Medulla oblongata (tissue), 1 donor: ENCODE measurements at regions not wholly inside any gene's neighbourhood (a gene's known extent, or its start where the extent isn't known, plus 50 kb on each side); places are given as distances from the start of the nearest gene placed in this dataset.
"Not testable (repeated sequence)": the region's sequence is repeated elsewhere in the genome, so short reads cannot be mapped to it uniquely, and the experiment has no call there.

Source experiments
- DNase-seq: peaks from one replicate; pipeline ENCODE4 v3.0.0-alpha.2; 2015; ENCODE audit errors: extremely low spot score

- no peak for DNase-seq
Measured at GRCh38 chr5:158451203-158451992, 592.5 kb upstream of the CLINT1 start.

- no peak for DNase-seq
Measured at GRCh38 chr5:158450751-158451171, 591.8 kb upstream of the CLINT1 start.

GRCh38 chr5:158446761-158447160 is 587.8 kb upstream of the CLINT1 start:
- DNase-seq: not testable (repeated sequence)

DNA sequence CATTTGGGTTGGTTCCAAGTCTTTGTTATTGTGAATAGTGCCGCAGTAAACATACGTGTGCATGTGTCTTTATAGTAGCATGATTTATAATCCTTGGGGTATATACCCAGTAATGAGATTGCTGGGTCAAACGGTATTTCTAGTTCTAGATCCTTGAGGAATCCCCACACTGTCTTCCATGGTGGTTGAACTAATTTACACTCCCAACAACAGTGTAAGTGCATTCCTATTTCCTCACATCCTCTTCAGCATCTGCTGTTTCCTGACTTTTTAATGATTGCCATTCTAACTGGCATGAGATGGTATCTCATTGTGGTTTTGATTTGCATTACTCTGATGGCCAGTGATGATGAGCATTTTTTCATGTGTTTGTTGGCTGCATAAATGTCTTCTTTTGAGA is 580.3 kb upstream of the CLINT1 start:
- not testable (repeated sequence) for DNase-seq

DNA sequence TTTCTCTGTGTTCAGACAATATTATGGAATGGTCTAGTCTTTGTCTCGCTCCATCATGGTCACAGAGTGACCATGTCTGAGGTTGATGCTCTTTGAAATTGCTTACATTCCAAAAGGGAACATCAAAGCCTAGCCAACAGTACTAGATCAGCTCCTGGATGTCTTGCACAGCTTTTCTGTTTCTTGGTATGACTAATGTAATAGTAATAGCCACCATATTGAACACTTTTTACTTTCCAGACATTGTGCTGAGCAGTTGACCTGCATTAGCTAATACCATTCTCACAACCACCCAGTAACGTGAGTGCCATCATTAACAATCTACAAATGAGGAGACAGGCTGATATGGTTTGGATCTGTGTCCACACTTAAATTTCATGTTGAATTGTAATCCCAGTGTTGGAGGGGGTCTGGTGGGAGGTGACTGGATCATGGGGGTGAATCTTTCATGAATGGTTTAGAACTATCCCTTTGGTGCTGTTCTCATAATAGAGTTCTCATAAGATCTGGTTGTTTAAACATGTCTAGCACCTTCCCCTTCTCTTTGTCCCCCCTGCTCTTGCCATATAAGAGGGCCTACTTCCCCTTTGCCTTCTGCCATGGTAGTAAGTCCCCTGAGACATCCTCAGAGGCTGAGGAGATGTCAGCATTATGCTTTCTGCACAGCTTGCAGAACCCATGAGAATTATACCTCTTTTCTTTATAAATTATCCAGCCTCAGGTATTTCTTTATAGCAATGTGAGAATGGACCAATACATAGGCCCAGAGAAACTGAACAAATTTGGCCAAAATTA is 577.5 kb upstream of the CLINT1 start:
- no peak for DNase-seq

GRCh38 chr5:158435161-158435616 is 576.2 kb upstream of the CLINT1 start:
- DNase-seq: no peak

DNA sequence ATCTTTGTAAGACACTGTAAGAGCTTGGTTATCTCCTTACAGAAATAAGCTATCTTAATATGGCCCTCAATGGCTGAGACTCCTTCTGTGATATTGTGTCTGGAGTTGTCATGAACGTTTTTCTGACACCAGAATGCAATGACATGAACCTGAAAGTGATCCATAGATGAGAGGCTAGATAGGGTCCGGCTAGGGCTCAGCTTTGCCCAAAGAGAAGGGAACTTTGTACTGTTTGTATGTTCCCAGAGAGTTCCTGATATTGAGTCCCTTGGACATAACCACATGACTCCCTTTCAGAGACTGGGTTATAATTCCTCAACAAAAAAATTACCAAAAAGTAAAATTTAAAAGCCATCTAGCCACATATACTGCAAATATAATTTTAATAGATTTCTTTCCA is 575.8 kb upstream of the CLINT1 start:
- no peak for DNase-seq

DNA sequence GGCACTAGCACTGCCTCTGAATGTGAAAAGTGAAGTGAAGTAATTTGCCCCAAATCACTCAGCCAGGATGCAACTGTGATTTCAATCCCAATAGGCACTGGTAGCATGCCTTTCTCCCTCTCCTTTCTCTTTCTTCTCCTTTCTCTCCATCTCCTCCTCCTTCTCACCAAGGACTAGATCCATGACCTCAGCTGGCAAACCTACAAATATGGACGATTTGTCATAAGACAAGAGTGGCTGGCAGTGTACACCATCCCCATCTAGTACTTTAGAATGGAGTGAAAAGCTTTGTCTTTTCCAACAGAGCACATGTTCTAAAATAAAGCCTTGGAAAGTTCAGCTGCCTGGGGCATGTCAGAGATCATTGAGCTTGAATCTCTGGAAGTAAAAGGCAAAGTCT is 574.7 kb upstream of the CLINT1 start:
- no peak for DNase-seq

DNA sequence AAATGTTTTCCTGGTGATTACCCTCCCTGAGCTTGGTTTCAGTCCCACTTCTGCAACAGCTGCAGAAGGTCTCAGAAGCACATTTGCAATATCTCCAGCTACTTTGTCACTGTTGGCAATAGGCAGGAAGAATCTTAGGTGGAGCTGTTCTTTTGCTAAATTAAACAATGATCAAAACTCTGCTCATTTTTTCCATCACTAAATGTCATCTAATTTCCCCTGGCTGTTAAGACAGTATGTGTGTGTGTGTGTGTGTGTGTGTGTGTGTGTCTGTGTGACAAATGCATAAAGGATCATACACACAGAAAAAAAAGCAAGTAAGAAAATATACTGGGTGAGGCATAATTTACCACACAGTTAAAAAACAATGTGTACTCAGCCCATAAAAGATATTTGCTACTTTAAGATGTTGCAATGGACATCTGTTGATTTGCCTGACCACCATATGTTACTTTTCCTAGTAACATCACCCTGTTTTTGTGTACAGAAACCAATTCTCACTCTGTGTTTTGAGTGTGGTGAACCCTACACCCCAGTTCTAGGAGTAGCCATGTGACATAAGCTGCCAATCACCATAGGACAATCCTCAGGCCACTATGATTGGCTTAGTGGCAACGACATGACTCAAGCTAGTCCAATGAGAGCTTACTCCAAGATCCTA is 572.6 kb upstream of the CLINT1 start:
- no peak for DNase-seq

GRCh38 chr5:158430798-158431167 is 571.8 kb upstream of the CLINT1 start:
- DNase-seq: no peak

GRCh38 chr5:158430166-158430797 is 571.3 kb upstream of the CLINT1 start:
- no peak for DNase-seq

DNA sequence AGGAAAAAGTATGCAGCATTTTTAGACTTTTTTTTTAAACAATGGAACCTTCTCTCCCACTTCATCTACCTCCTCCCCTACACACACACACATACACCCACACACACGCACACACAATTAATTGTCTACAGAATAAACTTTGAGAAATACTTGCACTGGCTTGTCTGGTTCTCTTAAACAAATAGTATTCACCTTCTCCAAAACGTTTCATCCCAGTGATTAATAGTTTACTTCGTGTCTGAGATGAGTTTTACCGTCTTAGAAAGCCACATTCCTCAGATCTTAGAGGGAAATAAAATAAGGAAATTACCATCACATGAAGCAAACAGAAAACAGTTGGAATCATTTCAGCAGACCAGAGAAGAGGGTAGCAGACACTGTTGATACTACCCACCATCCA is 570.6 kb upstream of the CLINT1 start:
- no peak for DNase-seq

- no peak for DNase-seq
Measured at GRCh38 chr5:158423623-158424200, 564.8 kb upstream of the CLINT1 start.

- DNase-seq: no peak
Measured at GRCh38 chr5:158422653-158423515, 563.9 kb upstream of the CLINT1 start.

DNA sequence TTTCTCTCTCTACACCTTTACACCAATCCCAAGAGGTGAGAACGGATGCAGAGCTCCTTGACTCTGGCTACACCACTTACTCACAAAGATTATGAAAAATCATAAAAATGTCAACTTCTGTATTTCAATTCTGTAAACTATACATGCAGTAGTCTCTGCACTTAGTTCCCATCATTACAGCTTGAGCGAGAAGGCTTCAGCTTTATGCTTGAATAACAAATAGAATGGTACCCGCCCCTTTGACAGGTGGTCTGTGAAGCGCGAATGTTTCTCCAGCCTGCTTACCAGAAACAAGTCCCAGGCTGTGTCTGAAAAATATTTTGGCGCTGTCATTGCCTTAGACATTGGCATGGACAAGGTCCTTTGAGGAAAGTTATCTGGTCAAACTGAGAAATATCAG is 562.4 kb upstream of the CLINT1 start:
- no peak for DNase-seq

- DNase-seq: no peak
Measured at GRCh38 chr5:158419186-158419585, 560.2 kb upstream of the CLINT1 start.

DNA sequence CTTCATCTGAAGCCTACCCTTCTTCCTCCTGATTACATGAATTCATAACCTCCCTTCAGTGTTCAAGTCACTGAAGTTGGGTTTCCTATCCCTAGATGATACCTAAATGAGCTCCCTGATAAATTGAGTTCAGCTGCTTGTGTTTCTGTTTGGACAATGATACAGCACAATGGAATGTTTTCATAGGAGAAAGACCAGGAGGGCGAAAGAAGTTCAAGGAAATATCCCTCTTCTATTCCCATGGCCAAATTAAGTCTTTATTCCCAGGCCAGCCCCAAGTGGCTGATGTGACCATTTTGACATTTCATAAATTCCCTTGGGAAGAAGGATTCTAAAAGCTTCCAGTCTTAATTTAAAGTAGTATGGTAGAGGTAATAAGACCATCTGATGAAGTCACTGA is 555.8 kb upstream of the CLINT1 start:
- no peak for DNase-seq

GRCh38 chr5:158414333-158414762 is 555.4 kb upstream of the CLINT1 start:
- DNase-seq: no peak

DNA sequence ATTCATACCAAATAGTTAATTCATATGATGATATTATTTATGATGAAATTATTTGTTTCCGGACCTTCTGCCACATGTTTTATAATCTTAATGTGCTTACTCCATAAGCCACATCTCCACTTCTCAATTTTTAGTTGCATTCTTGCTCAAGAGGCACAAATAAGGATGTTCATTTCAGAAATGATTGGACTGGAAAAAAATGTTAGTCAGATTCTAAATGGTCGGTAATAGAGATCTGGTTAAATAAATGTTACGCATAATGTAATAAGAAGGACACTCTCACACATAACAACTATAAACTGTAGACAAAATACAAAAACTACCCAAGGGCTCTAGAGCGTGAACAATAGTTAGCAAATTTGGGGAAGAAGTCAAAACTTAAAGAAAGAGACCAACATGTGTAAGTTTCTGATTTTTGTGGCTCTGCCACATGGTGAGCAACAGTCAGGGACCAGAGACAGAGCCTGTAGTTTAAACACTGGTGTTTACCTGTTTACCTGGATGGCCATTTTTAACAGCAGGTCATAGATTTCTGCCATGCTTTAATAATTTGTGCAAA is 554.3 kb upstream of the CLINT1 start:
- peak; percentile 14 for DNase-seq

DNA sequence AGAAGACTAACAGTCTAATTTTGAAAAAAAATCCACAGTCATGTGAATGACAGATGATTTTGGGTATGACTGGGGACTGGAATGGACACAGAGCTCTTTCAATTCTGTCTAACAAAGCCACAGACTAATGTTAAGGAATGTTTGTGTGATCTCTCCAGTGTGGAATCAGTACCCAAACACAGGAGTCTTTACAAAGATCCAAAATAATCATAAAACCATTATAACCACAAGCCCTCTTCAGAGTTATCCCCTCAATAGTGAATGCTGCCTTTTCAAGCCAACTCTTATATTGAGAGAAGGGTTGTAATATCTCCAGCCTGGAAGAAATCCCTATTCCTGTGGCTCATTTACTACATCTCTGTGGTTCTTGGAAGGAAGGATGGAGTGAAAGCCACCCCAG is 552.0 kb upstream of the CLINT1 start:
- no peak for DNase-seq
